ENCODE measurements at regions not wholly inside any gene's neighbourhood (a gene's known extent, or its start where the extent isn't known, plus 50 kb on each side); places are given as distances from the start of the nearest gene placed in this dataset.

GRCh38 chr9:87343816-87344430 is 153.7 kb upstream of the DAPK1 start:
- ChIA-PET CTCF (interaction anchor here (1.0 kb wide), 1 partner anchor 318 kb away, joined by 4 read pairs; no protein-coding TSS in a partner anchor), POLR2A (interaction anchor here (0.5 kb wide), 1 partner anchor 24 kb away, joined by 3 read pairs; no protein-coding TSS in a partner anchor)
- TF ChIP-seq HDGF (IDR thresholded peaks at IDR 0.05; ENCODE audit: borderline replicate concordance) (no peak), FOXA1 (IDR thresholded peaks at IDR 0.05) (no peak), BHLHE40 (IDR thresholded peaks at IDR 0.05; ENCODE audit: borderline replicate concordance) (no peak), CTBP1 (IDR thresholded peaks at IDR 0.05; ENCODE audit: borderline replicate concordance) (no peak), SP1 (IDR thresholded peaks at IDR 0.05) (no peak), FOXM1 (IDR thresholded peaks at IDR 0.05; ENCODE audit: borderline replicate concordance) (no peak), FOXK2 (IDR thresholded peaks at IDR 0.05) (no peak), LEF1 (IDR thresholded peaks at IDR 0.05; ENCODE audit: borderline replicate concordance) (no peak), L3MBTL2 (conservative IDR thresholded peaks at IDR 0.05) (no peak), NFRKB (IDR thresholded peaks at IDR 0.05) (no peak), TARDBP (IDR thresholded peaks at IDR 0.05) (no peak), ARNT (IDR thresholded peaks at IDR 0.05) (no peak), ELF4 (IDR thresholded peaks at IDR 0.05) (no peak)
- DNase-seq (ENCODE audit: extremely low spot score): no peak

GRCh38 chr9:87346061-87346665 is 151.5 kb upstream of the DAPK1 start:
- no peak for DNase-seq (ENCODE audit: extremely low spot score)
- TF ChIP-seq FOXA1 (IDR thresholded peaks at IDR 0.05): no peak
- TF ChIP-seq ARNT (IDR thresholded peaks at IDR 0.05): no peak
- TF ChIP-seq L3MBTL2 (conservative IDR thresholded peaks at IDR 0.05): no peak
- TF ChIP-seq ELF4 (IDR thresholded peaks at IDR 0.05): no peak
- TF ChIP-seq TARDBP (IDR thresholded peaks at IDR 0.05): no peak
- TF ChIP-seq FOXM1 (IDR thresholded peaks at IDR 0.05; ENCODE audit: borderline replicate concordance): no peak
- TF ChIP-seq BHLHE40 (IDR thresholded peaks at IDR 0.05; ENCODE audit: borderline replicate concordance): no peak
- no peak for TF ChIP-seq HDGF (IDR thresholded peaks at IDR 0.05; ENCODE audit: borderline replicate concordance)
- no peak for TF ChIP-seq ZNF384 (IDR thresholded peaks at IDR 0.05)
- TF ChIP-seq NFRKB (IDR thresholded peaks at IDR 0.05): no peak
- TF ChIP-seq FOXK2 (IDR thresholded peaks at IDR 0.05): no peak
- no peak for TF ChIP-seq CTBP1 (IDR thresholded peaks at IDR 0.05; ENCODE audit: borderline replicate concordance)
- no peak for TF ChIP-seq PKNOX1 (IDR thresholded peaks at IDR 0.05)
- TF ChIP-seq SUZ12 (IDR thresholded peaks at IDR 0.05): no peak
- no peak for TF ChIP-seq SP1 (IDR thresholded peaks at IDR 0.05)
- TF ChIP-seq LEF1 (IDR thresholded peaks at IDR 0.05; ENCODE audit: borderline replicate concordance): no peak
- CTCF ChIA-PET: no interaction called here
- POLR2A ChIA-PET: no interaction called here

- POLR2A ChIA-PET: no interaction called here
- CTCF ChIA-PET: no interaction called here
- TF ChIP-seq SUZ12 (IDR thresholded peaks at IDR 0.05): no peak
- TF ChIP-seq ZNF384 (IDR thresholded peaks at IDR 0.05): no peak
- no peak for TF ChIP-seq TARDBP (IDR thresholded peaks at IDR 0.05)
- no peak for TF ChIP-seq FOXK2 (IDR thresholded peaks at IDR 0.05)
- TF ChIP-seq NFRKB (IDR thresholded peaks at IDR 0.05): no peak
- no peak for DNase-seq (ENCODE audit: extremely low spot score)
These were observed 146.8 kb upstream of the DAPK1 start for GRCh38 chr9:87350915-87351314.

GRCh38 chr9:87353301-87353700 is 144.4 kb upstream of the DAPK1 start:
- no peak for DNase-seq (ENCODE audit: extremely low spot score)
- POLR2A ChIA-PET: no interaction called here
- TF ChIP-seq SUZ12 (IDR thresholded peaks at IDR 0.05) (no peak), ZNF384 (IDR thresholded peaks at IDR 0.05) (no peak), FOXM1 (IDR thresholded peaks at IDR 0.05; ENCODE audit: borderline replicate concordance) (no peak), PKNOX1 (IDR thresholded peaks at IDR 0.05) (no peak), L3MBTL2 (conservative IDR thresholded peaks at IDR 0.05) (no peak), ARNT (IDR thresholded peaks at IDR 0.05) (no peak), HDGF (IDR thresholded peaks at IDR 0.05; ENCODE audit: borderline replicate concordance) (no peak), LEF1 (IDR thresholded peaks at IDR 0.05; ENCODE audit: borderline replicate concordance) (no peak), TARDBP (IDR thresholded peaks at IDR 0.05) (no peak), CTBP1 (IDR thresholded peaks at IDR 0.05; ENCODE audit: borderline replicate concordance) (no peak), FOXA1 (IDR thresholded peaks at IDR 0.05) (no peak), BHLHE40 (IDR thresholded peaks at IDR 0.05; ENCODE audit: borderline replicate concordance) (no peak), ELF4 (IDR thresholded peaks at IDR 0.05) (no peak), FOXK2 (IDR thresholded peaks at IDR 0.05) (no peak), NFRKB (IDR thresholded peaks at IDR 0.05) (no peak), SP1 (IDR thresholded peaks at IDR 0.05) (no peak)
- CTCF ChIA-PET: no interaction called here

GRCh38 chr9:87354147-87354546 is 143.5 kb upstream of the DAPK1 start:
- no peak for TF ChIP-seq SUZ12 (IDR thresholded peaks at IDR 0.05)
- TF ChIP-seq L3MBTL2 (conservative IDR thresholded peaks at IDR 0.05): no peak
- TF ChIP-seq PKNOX1 (IDR thresholded peaks at IDR 0.05): peak; percentile 70
- TF ChIP-seq FOXK2 (IDR thresholded peaks at IDR 0.05): no peak
- TF ChIP-seq ARNT (IDR thresholded peaks at IDR 0.05): no peak
- TF ChIP-seq BHLHE40 (IDR thresholded peaks at IDR 0.05; ENCODE audit: borderline replicate concordance): no peak
- POLR2A ChIA-PET: no interaction called here
- CTCF ChIA-PET: no interaction called here
- no peak for DNase-seq (ENCODE audit: extremely low spot score)

GRCh38 chr9:87357600-87357999 is 140.1 kb upstream of the DAPK1 start:
- POLR2A ChIA-PET: no interaction called here

More at GRCh38 chr9:87357600-87357999, 140.1 kb upstream of the DAPK1 start:
- TF ChIP-seq BHLHE40 (IDR thresholded peaks at IDR 0.05; ENCODE audit: borderline replicate concordance): no peak
- no peak for TF ChIP-seq L3MBTL2 (conservative IDR thresholded peaks at IDR 0.05)
- no peak for TF ChIP-seq ARNT (IDR thresholded peaks at IDR 0.05)
- no peak for TF ChIP-seq FOXA1 (IDR thresholded peaks at IDR 0.05)
- TF ChIP-seq TARDBP (IDR thresholded peaks at IDR 0.05): no peak
- TF ChIP-seq ELF4 (IDR thresholded peaks at IDR 0.05): no peak
- TF ChIP-seq NFRKB (IDR thresholded peaks at IDR 0.05): no peak
- TF ChIP-seq FOXK2 (IDR thresholded peaks at IDR 0.05): no peak
- no peak for TF ChIP-seq CTBP1 (IDR thresholded peaks at IDR 0.05; ENCODE audit: borderline replicate concordance)
- TF ChIP-seq SUZ12 (IDR thresholded peaks at IDR 0.05): no peak
- no peak for TF ChIP-seq FOXM1 (IDR thresholded peaks at IDR 0.05; ENCODE audit: borderline replicate concordance)
- TF ChIP-seq LEF1 (IDR thresholded peaks at IDR 0.05; ENCODE audit: borderline replicate concordance): no peak
- TF ChIP-seq HDGF (IDR thresholded peaks at IDR 0.05; ENCODE audit: borderline replicate concordance): no peak
- TF ChIP-seq SP1 (IDR thresholded peaks at IDR 0.05): no peak
- TF ChIP-seq ZNF384 (IDR thresholded peaks at IDR 0.05): no peak
- no peak for TF ChIP-seq PKNOX1 (IDR thresholded peaks at IDR 0.05)
- CTCF ChIA-PET: no interaction called here
- no peak for DNase-seq (ENCODE audit: extremely low spot score)
